CD4-positive, alpha-beta T cell treated with Interleukin-4 for 1 hour (primary cell): ENCODE measurements at regions not wholly inside any gene's neighbourhood (a gene's known extent, or its start where the extent isn't known, plus 50 kb on each side); places are given as distances from the start of the nearest gene placed in this dataset.
A peak's percentile ranks its signal among the peaks of the same experiment; 100 is the strongest.
"Not testable (repeated sequence)": the region's sequence is repeated elsewhere in the genome, so short reads cannot be mapped to it uniquely, and the experiment has no call there.

Experiments
- DNase-seq, 2 donors: peaks; one replicate each; pipeline ENCODE4 v3.0.0-alpha.2; 2020 to 2022

DNA sequence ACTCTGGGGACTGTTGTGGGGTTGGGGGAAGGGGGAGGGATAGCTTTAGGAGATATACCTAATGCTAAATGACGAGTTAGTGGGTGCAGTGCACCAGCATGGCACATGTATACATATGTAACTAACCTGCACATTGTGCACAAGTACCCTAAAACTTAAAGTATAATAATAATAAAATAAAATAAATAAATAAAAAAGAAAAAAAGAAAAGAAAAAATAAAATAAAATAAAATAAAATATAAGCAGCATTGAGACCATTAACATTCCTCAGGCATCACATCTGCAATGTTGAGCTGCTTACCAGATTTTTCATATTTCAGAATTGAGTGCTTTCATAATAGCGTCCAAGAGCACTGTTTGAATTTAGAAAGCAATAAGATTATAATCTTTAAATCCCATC is 263.2 kb upstream of the GJE1 start:
- not testable (repeated sequence) for DNase-seq

DNA sequence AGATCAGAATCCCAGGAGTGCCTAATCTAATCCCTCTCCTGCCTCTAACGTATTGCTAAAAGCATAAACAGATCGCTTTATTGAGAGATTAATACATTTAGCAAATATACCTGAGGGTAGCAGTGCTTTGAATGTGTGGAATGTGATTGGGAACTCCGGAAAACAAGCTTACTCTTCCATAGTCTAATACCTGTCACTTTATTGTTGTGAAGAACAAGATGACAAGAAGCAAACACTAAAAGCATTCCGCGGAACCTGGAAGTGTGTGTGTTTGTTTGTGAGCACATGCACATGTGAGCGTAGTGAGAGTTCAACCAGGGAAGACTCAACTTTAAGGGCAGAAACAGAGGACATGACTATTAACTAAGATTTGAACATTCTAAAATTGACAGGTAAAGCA is 265.0 kb upstream of the GJE1 start:
- DNase-seq, result no peak

DNA sequence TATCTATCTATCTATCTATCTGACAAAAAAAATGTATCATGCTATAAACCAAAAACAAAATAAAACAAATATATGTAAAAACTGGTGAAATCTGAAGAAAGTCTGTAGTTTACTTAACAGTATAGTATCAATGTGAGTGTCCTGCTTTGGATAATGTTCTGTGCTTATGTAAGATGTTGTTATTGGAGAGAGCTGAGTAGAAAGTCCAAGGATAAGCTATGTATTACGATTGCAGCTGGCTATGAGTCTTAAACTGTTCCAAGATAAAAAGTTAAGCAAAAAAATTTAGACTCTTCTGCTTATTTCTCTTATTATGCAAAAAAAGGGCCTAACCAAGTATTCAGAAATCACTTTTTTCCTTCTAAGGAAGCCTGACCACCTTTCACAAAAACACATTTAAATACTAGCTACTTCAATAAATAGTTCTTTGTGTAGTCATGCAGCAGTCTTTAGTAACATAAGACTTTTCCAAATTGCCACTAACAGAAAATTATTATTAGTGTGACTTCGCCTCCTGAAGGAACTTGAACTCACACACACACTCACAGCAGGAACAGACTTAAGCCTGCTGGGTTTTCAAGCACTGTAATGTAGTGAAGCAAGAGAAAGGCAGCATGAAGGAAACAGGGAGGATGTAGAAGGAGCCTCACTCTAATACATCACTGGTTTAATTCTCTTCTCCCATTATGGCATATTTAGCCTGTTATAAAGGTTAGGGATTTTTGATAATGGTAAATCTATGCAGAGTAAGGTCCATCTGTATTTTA is 265.8 kb upstream of the GJE1 start:
- DNase-seq, result no peak

DNA sequence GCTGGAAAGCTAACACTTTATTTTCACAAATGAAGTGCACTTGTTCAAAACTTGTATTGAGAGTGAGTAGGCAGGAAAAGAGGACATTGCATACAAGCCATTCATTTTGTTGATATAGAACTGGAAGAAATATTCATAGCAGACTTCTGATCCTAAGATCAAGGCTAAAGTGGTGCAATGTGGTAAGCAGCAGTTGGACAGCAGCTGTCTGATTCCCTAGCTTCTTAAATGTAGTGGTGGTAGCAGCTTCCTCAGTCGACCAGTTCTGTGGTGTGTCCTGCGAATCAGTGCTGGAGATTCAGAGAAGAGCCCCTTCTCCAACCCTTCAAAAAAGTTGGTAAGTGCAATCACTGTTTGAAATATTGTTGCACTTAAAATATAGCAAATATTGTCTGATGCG is 281.7 kb upstream of the GJE1 start:
- no peak for DNase-seq

DNA sequence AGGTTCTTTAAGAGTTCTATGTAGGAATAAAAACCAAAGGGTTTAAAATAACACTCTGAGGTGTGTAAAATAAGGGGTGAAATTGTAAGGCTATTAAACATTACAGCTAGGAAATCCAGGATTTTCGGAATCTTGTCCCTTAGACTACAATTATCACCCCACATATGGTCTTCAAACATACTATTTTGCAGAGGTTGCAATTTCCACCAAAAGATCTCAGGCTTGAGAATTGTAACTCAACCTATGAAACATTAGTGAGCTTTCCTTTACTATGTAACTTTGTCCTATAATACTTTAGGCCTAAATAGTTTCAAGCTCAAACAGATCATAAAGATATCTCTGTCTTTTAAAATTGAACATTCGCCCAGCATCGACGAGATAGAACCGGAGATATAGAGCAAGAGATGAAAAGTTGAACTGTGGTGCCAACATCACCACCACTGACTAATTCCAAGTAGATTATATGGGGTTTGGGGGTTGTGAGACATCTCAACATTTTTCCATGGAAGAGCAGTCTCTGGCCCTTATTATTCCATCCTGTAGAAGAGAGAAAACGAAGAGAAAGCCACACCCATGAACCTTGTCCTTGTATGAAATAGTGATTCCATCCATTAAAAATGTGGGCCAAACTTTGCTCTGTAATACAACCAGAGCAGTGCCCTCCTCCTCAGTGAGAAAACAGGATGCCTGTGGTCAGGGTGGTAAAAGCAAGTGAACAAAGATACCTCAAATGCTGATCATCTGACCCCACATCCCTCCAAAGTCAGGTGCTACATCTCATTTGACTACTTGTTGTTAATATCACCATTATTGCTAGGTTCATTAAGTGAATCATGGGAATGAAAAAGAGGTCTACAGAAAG is 284.5 kb upstream of the GJE1 start:
- peak; percentile 16 to 69 for DNase-seq

DNA sequence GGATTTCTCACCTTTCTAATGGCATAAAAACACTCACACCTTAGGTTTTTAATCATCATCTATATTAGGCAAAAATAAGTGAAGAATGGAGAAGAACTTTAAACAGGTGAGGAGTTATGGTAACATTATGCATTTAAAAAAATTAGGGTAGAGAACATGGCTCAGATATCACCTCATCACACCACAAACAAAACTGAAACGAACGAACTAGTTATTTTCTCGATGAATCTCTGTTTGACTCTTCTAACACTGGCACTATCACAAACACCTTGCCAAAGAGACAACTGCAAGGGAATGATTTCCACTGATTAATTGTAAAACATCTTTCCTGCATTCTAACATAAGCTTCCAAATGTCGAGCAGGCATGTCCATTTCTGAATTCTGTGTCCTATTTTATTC is 286.1 kb upstream of the GJE1 start:
- no peak for DNase-seq

DNA sequence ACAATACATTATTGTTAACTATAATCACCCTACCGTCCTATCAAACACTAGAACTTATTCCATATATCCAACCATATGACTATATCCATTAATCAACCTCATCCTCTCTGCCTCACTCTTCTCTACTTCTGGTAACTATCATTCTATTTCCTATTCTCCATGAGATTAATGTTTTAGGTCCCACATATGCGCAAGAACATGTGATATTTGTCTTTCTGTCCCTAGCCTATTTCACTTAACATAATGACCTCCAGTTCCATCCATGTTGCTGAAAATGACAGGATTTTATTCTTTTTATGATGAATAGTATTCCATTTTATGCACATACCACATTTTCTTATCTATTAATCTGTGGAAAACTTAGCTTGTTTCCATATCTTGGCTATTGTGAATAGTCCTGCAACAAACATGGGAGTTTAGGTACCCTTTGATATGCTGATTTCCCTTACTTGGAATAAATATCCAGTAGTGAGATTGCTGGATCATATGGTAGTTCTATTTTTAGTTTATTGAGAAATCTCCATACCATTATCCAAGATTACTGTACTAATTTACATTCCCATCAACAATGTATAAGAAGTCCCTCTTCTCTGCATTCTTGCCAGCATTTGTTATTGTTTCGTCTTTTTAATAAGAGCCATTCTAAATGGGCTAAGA is 289.4 kb upstream of the GJE1 start:
- no peak for DNase-seq

DNA sequence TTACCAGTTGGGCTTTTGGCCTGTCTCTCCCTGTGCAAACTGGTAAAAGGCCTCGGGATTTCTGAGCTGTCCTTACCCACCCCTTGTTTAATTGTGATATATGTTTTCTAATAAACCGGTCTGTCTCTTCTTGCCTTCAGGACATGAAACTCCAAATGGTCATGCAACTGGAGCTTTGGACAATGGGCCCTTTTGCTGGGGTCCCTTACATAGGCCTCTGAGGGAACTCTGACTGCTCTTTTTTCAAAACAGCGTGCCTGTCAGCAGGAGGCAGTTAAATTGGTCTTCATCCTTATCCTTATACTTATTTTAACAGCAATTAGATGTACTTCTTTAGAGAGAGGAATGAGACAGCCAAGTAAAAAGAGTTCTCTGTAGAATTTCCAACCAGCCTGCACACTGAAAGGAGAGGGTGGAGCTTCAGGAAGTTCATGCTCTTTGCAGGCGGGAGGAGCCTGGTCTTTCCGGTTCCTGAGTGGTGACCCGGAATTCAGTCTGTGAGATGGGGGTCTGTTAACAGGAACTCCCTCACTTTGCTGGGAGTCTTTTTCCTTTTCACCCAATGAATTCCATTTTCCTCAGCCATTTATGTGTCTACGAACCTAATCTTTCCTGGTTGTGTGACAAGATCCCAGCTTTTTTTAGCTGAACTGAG is 299.6 kb upstream of the GJE1 start:
- no peak for DNase-seq

DNA sequence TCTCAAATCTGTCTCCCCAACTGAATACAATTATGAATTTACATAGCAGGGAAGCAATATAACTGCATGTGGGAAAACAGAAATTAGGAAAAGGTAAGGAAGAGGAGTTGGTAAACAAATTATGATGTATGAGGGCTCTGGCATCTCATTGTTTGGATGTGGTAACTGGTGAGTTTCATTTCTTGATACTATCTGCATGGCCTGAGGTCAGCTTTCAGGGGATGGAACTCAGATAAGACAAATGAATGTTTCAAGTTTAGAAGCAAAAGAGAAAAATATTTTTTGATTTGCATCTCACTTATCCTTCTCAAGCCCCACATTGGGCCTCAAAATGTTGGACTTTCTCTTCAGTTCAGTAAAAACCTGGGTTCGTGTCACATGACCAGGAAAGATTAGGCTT is 302.2 kb upstream of the GJE1 start:
- DNase-seq, result no peak

DNA sequence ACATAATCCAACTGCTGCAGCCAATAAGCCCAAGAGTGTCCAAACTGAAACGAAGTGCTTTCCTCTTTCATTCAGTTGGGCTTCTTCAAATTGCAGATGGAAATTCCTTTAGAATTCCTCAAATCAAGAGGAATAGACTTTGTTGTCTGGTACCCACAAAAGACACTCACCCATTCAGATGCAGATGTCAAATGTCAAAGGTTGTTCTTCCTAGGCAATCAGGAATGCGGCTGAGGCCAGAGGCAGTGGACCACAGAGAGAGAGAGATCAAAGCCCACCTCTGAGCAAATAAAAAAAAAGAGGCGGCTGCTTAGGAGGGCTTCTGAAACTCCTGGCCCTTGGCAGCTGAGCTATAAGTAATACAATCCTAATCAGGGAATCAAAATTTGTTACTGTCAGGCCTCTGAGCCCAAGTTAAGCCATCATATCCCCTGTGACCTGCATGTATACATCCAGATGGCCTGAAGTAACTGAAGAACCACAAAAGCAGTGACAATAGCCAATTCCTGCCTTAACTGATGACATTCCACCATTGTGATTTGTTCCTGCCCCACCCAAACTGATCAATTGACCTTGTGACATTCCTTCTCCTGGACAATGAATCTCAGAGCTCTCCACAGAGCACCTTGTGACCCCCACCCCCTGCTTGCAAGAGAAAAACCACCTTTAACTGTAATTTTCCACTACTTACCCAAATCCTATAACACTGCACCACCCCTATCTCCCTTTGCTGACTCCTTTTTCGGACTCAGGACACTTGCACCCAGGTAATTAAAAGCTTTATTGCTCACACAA is 303.0 kb upstream of the GJE1 start:
- DNase-seq, result no peak

DNA sequence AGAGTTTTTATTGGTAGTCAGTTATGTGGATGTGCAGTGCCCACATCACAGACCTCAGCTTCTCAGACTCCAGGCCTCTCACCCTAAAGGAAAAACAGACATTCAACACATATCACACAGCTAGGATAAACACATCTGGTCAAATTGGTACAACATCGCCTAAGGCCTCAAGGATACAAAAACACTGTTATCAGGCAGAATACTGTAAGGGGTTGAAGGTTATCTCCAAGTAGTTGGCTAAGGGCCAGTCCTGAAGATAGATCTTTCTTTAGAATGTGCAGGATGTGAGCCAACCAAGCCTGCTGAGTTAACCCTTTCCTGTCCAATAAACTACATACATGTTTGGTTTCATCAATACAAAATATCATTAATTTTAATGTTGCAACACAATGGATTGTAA is 308.4 kb upstream of the GJE1 start:
- DNase-seq, result no peak

DNA sequence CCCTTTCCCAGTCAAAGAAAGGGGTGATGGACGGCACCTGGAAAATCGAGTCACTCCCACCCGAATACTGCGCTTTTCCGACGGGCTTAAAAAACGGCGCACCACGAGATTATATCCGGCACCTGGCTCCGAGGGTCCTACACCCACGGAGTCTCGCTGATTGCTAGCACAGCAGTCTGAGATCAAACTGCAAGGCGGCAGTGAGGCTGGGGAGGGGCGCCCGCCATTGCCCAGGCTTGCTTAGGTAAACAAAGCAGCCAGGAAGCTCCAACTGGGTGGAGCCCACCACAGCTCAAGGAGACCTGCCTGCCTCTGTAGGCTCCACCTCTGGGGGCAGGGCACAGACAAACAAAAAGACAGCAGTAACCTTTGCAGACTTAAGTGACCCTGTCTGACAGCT is 317.7 kb upstream of the GJE1 start:
- DNase-seq, result not testable (repeated sequence)

DNA sequence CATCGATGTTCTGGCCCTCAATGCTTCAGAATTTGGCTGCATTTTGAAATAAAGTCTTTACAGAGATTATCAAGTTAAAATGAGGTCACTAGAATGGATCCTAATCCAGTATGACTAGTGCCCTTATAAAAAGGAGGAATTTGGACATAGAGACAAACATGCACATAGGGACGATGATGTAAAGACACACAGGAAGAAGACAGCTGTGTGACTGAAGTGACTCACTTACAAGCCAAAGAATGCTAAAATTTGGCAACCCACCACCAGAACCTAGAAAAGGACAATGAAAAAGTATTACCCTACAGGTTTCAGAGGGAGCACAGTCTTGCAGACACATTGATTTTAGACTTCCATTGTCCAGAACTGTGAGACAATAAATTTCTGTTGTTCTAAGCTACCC is 322.8 kb upstream of the GJE1 start:
- DNase-seq, result no peak

DNA sequence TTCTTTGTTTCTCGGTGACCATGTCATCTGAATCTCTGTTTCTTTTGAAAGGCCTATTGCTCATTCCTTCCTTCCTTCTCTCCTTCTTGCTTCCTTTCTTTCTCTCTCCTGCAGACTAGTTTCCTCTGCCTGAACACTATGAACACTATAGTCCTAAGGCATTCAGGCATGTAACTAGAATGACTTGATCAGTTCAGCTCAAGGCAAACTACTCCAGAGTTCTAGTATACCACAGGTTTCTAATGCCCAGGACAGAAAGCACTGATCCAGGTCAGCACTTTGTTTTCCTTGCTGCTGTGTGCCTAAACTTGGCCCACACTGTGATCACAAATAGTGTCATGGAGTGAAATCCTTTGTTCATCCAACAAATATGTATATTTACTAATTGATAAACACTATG is 324.1 kb upstream of the GJE1 start:
- no peak for DNase-seq

DNA sequence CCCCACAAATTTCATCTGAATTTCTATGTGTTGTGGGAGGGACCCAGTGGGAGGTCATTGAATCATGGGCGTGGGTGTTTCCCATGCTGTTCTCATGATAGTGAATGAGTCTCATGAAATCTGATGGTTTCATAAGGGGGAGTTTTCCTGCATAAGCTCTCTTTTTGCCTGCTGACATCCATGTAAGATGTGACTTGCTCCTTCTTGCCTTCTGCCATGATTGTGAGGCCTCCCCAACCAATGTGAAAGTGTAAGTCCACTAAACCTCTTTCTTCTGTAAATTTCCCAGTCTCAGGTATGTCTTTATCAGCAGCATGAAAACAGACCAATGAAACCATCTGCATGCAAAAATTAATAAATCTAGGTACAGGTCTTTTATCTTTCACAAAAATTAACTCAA is 331.8 kb upstream of the GJE1 start:
- DNase-seq, result not testable (repeated sequence)

DNA sequence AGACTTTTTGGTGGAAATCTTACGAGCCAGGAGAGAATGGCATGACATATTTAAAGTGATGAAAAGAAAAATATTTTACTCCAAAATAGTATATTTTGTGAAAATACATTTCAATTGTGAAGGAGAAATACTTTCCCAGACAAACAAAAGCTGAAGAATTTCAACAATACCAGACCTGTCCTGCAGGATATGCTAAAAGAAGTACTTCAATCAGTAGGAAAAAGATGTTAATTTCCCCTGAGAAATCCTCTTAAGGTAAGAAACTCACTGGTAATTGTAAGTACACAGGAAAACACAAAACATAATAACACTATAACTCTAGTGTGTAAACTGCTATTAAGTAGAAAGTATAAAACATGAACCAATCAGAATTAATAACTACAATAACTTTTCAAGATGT is 341.8 kb upstream of the GJE1 start:
- no peak for DNase-seq

DNA sequence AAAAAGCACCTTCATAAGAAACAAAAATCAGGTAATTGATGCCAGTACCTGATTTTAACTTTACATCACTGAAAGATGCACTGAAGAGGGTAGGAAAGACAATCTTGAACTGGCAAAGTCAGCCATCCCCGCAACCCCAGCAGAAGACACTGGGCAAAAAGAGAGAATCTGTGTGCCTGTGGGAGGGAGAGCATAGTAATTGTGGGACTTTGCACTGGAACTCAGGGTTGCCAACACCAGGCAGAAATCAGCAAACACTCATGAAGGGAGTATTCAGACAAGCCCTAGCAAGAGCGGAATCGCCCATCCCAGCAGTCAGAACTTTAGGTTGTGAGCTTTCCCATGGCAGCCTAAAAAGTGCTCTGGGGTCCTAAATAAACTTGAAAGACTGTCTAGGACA is 344.6 kb upstream of the GJE1 start:
- no peak for DNase-seq

DNA sequence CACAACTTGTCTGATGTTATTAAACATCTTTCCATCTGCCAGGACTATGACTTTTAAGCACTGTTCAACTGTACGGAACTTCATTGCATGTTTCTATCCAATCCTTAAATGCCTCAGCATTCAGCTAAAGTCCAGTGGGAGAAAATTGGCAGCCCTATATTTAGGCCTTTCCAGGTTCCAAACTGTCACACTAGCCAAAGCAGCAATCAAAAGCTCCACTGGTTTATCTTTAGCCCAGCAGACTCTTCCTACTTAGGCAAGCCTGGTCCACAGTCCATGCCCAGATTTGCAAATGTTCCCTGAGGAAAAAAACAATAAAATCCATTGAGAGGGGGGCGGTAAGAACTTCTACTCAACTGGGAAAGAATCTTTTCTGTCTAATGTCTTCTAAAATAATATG is 349.1 kb upstream of the GJE1 start:
- no peak for DNase-seq

DNA sequence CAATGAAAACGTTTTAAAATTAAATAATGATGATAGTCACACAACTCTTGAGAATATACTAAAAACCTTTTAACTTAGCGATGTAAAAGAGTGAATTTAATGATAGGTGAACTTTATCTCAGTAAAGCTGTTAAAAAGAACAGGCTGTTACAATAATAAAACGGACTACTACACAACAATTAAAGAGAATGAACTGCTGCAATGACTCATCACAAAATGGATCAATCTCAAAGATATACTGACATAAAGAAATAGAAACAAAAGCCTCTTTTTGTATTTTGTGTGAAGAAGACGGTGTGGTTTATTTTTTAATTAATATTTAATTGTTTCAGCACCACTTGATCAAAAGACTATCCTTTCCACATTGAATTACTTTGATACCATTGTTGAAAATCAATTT is 352.4 kb upstream of the GJE1 start:
- DNase-seq, result no peak

DNA sequence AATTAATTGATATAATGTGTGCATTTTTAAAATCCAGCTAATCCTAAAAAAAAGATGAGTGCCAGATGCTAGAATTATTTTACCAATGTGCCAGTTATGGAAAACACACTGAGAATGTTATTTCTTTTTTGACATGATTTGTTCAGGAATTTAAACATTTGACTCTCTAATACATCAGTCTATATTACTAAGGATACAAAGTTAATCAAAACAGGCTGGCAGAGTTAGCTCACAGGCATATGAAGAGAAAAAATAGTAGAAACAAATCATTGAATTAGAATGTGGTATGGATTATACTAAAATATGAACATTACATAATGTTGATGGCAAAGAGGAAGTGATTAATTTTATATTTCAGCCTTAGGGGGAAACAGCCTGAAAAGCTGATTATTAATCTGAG is 368.3 kb upstream of the GJE1 start:
- DNase-seq, result no peak

DNA sequence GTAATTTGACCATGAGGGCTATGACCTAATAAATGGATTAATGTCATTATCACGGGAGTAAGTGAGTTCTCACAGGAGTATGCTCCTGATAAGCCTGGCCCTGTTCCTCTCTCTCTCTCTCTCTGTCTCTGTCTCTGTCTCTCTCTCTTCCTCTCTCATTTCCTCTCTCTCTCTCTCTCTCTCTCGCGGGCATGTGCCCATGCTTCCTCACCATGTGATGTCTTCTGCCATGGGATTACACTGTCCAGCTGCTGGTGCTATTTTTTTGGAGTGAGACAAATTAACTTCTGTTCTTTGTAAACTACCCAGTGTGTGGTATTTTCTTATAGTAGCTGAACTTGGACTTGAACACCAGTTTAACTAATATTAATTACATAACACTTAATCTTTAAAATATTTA is 374.3 kb upstream of the GJE1 start:
- no peak for DNase-seq

DNA sequence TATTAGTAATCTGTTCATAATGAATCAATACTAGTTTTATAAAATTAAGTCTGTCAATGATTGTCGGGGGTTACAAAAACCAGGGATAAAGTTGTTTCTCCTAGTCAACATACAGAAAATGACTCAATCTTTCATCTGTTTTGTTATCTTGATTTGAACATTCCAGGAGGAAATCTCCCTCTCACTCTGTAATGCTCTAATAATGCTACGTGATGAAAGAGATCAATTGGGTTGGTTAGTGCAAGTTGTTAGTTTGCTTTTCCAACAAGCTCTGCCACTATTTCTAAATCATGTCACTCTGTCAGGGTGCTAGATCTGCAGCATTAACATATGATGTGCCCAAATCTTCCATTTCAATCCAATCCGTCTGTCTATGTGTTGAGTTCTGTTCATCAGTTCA is 379.5 kb upstream of the GJE1 start:
- no peak for DNase-seq

DNA sequence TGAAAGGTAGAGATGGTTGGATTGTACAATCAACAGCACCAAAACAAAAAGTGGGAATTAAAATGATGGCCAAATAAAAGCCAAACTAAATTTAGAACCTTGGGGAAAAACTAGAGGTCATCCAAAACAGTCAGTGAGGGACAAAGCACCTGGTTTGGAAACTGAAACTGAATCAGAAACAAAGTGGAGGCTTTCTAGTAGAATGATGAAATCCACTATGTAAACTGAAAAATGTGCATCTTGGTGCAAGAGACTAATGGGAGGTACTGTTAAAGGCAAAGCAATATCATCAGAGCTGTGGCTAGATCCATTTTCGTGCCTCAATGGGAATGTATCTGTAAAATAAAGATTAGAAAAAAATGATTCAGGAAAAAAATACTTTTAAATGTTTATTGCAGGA is 380.0 kb upstream of the GJE1 start:
- no peak for DNase-seq
